Keratinocyte (primary cell): ENCODE measurements at regions not wholly inside any gene's neighbourhood (a gene's known extent, or its start where the extent isn't known, plus 50 kb on each side); places are given as distances from the start of the nearest gene placed in this dataset.

Source experiments
- DNase-seq: peaks from one replicate; pipeline ENCODE4 v3.0.0-alpha.2; 2011; ENCODE audit warnings: low read depth, missing footprints, low spot score
- FAIRE-seq: peaks from 2 replicates; lab custom pipeline; 2011; peaks lifted over from hg19 to GRCh38; lab: Jason Lieb, UNC
- H2AFZ ChIP-seq: 2 replicates; pipeline ENCODE4 v1.6.0; 2012; ENCODE audit warnings: low read length, control low read depth, inconsistent platforms; ENCODE audit not compliant: control insufficient read depth
- H3K27ac ChIP-seq: 2 replicates; pipeline ENCODE4 v1.5.1; 2011; ENCODE audit warnings: low read length; ENCODE audit not compliant: control insufficient read depth, insufficient read depth
- H3K27me3 ChIP-seq: 3 replicates; pipeline ENCODE4 v1.6.0; 2011; ENCODE audit warnings: low read length; ENCODE audit not compliant: control insufficient read depth, insufficient read depth; ENCODE audit errors: extremely low read depth
- H3K36me3 ChIP-seq, 2 experiments: 2 replicates in 1 of 2; 3 replicates in 1 of 2; pipeline ENCODE4 v1.5.1; 2011; ENCODE audit warnings: low read length in 2 of 2, mild to moderate bottlenecking in 1 of 2; ENCODE audit not compliant: control insufficient read depth in 2 of 2, insufficient read depth in 2 of 2; ENCODE audit errors: extremely low read depth in 1 of 2
- H3K4me1 ChIP-seq: 3 replicates; pipeline ENCODE4 v1.5.1; 2011; ENCODE audit warnings: low read length; ENCODE audit not compliant: control insufficient read depth, insufficient read depth; ENCODE audit errors: extremely low read depth
- H3K4me2 ChIP-seq: 3 replicates; pipeline ENCODE4 v1.6.0; 2011; ENCODE audit warnings: low read depth, low read length; ENCODE audit not compliant: control insufficient read depth, insufficient read depth; ENCODE audit errors: extremely low read depth
- H3K4me3 ChIP-seq, 3 experiments: fragments of 200-600 bp in 1 of 3; sonication (generic) in 1 of 3; 2 replicates in 2 of 3; 3 replicates in 1 of 3; pipeline ENCODE4 v1.5.1; 2011 to 2016; ENCODE audit warnings: low read length in 3 of 3, mild to moderate bottlenecking in 3 of 3, control low read depth in 2 of 3, inconsistent platforms in 1 of 3, low read depth in 1 of 3, mixed read lengths in 1 of 3, mixed run types in 1 of 3, moderate library complexity in 1 of 3; ENCODE audit not compliant: control insufficient read depth in 2 of 3, insufficient read depth in 2 of 3; ENCODE audit errors: extremely low read depth in 1 of 3
- H3K79me2 ChIP-seq: 2 replicates; pipeline ENCODE4 v1.6.0; 2012; ENCODE audit warnings: low read length; ENCODE audit not compliant: control insufficient read depth, insufficient read depth
- H3K9ac ChIP-seq: 3 replicates; pipeline ENCODE4 v1.6.0; 2011; ENCODE audit warnings: low read length; ENCODE audit not compliant: control insufficient read depth, insufficient read depth; ENCODE audit errors: extremely low read depth
- H3K9me1 ChIP-seq: 3 replicates; pipeline ENCODE4 v1.6.0; 2011; ENCODE audit warnings: low read length; ENCODE audit not compliant: control insufficient read depth, insufficient read depth; ENCODE audit errors: extremely low read depth
- H3K9me3 ChIP-seq: 2 replicates; pipeline ENCODE4 v1.5.1; 2012; ENCODE audit warnings: low read depth, low read length; ENCODE audit not compliant: control insufficient read depth
- H4K20me1 ChIP-seq: 3 replicates; pipeline ENCODE4 v1.6.0; 2011; ENCODE audit warnings: low read length; ENCODE audit not compliant: control insufficient read depth, insufficient read depth; ENCODE audit errors: extremely low read depth
- CTCF ChIP-seq, 3 experiments: IDR thresholded peaks in 1 of 3; conservative IDR thresholded peaks in 1 of 3; optimal IDR thresholded peaks in 1 of 3; 2 replicates in 2 of 3; 3 replicates in 1 of 3; pipeline versions ENCODE3 to v1.5.1; 2011; ENCODE audit warnings: low read length in 3 of 3, mild to moderate bottlenecking in 3 of 3, moderate library complexity in 2 of 3, control low read depth in 1 of 3, inconsistent platforms in 1 of 3; ENCODE audit not compliant: insufficient read depth in 2 of 3; ENCODE audit errors: extremely low read depth in 1 of 3
- EZH2 ChIP-seq: IDR thresholded peaks from one replicate; pipeline ENCODE4 v1.6.1; 2012; ENCODE audit warnings: inconsistent platforms, mild to moderate bottlenecking, low read length, moderate library complexity
- dilution Hi-C: fragments of 300-500 bp; cut with MboI; formaldehyde crosslinking; loops from one replicate; pipeline ENCODE4 v1.7.0; 2020; ENCODE audit warnings: low sequenced_read_pairs; ENCODE audit not compliant: extremely low pct_ligation_motif_present

DNA sequence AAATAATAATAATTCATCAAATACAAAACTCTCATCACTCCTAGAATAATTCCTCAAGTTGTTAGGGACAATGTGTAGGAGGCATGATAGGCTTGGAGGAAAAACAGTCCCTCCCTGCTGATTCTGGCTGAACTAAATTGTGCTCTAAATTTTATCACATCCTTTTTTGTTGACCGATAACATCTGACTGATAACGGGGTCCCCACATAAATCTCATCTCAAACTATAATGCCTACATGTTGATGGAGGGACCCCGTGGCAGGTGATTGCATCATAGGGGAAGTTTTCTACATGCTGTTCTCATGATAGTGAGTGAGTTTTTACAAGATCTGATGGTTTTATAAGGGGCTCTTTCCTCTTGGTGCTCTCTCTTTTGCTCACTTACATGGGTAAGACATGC lies 1043.5 kb upstream of the SORCS1 start:
- Histone ChIP-seq H4K20me1 (no peaks in the 10 kb centered on the region), H3K27ac (no peak overlapping the region), H2AFZ (no peak overlapping the region), H3K27me3 (no peaks in the 10 kb centered on the region), H3K4me2 (no peak overlapping the region), H3K9me1 (no peaks in the 10 kb centered on the region), H3K79me2 (no peaks in the 10 kb centered on the region), H3K4me1 (no peaks in the 10 kb centered on the region), H3K9ac (no peak overlapping the region), H3K36me3 (no peaks in the 10 kb centered on the region), H3K9me3 (no peaks in the 10 kb centered on the region), H3K4me3 (no peak overlapping the region)
- dilution Hi-C loops: no loop called here
- TF ChIP-seq CTCF (optimal IDR thresholded peaks at IDR 0.05 in 1 of 3, IDR thresholded peaks at IDR 0.05 in 1 of 3, conservative IDR thresholded peaks at IDR 0.05 in 1 of 3; ENCODE audit: extremely low read depth in 1 of 3, insufficient read depth in 2 of 3, low read length in 3 of 3) (no peak), EZH2 (no peak)
- no peak for DNase-seq
- FAIRE-seq: no peak

DNA sequence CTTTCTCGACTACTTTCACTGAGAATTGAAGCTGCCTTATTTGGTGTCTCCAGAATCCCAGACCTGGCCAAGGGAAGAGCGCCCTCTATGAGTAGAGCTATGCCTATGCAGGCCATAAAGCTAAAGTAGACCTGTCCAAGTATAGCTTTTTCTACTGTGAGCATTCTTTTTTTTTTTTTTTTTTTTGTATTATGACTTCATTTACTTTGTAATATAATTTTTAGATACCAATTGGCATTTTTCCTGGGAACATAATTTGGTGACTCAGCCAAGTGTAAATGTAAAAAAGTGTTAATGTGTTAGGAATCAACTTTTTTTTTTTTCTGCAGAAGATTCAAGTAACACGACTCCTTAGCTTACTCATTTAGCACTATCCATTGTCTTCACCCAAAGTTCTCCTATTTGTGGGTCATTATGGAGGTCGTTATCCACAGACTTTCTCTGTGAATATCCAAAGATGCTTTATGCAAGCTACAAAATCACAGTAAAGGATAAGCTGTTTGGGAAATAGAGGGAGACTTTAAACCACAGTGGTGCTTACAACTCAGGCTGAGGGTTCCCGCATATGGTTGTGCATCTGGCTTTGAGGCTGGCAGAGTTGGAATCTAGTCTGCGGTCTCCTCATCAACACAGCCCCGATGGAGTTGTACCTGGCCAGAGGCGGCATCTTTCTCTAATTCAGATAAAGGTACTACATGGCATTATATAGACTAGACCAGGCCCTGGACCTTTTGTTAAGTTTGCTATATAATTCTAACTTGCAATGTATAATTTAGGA lies 1040.2 kb upstream of the SORCS1 start:
- DNase-seq (no peak), FAIRE-seq (no peak)
- Histone ChIP-seq H3K9me3 (no peaks in the 10 kb centered on the region), H3K36me3 (no peaks in the 10 kb centered on the region), H3K79me2 (no peaks in the 10 kb centered on the region), H4K20me1 (no peaks in the 10 kb centered on the region), H3K4me2 (no peak overlapping the region), H3K27me3 (no peaks in the 10 kb centered on the region), H3K27ac (no peak overlapping the region), H3K4me1 (no peaks in the 10 kb centered on the region), H3K4me3 (no peak overlapping the region), H2AFZ (no peak overlapping the region), H3K9ac (no peak overlapping the region), H3K9me1 (no peaks in the 10 kb centered on the region)
- dilution Hi-C loops: no loop called here
- TF ChIP-seq EZH2 (no peak), CTCF (optimal IDR thresholded peaks at IDR 0.05 in 1 of 3, IDR thresholded peaks at IDR 0.05 in 1 of 3, conservative IDR thresholded peaks at IDR 0.05 in 1 of 3; ENCODE audit: extremely low read depth in 1 of 3, insufficient read depth in 2 of 3, low read length in 3 of 3) (peak in 1 of 3 experiments; percentile 34)
